Neural cell (in vitro differentiated cells): ENCODE measurements at regions not wholly inside any gene's neighbourhood (a gene's known extent, or its start where the extent isn't known, plus 50 kb on each side); places are given as distances from the start of the nearest gene placed in this dataset.

Source experiments
- H2AFZ ChIP-seq: fragments of 200-600, 300-800 bp; sonication (generic), shearing (Covaris generic); 2 replicates; pipeline ENCODE4 v1.6.0; 2014; ENCODE audit warnings: low read depth, mild to moderate bottlenecking, antibody characterized with exemption, low read length, moderate library complexity
- H3F3A ChIP-seq: fragments of 200-600 bp; shearing (Covaris generic); 2 replicates; pipeline ENCODE4 v1.6.1; 2016; ENCODE audit warnings: mild to moderate bottlenecking, moderate library complexity, mixed read lengths, antibody characterized with exemption, low read length; ENCODE audit not compliant: insufficient read depth, poor library complexity, severe bottlenecking
- H3K27ac ChIP-seq: fragments of 200-600, 300-800 bp; sonication (generic), shearing (Covaris generic); 2 replicates; pipeline ENCODE4 v1.5.1; 2014; ENCODE audit warnings: mild to moderate bottlenecking, low read length, moderate library complexity
- H3K27me3 ChIP-seq: fragments of 300-800, 200-600 bp; sonication (generic), shearing (Covaris generic); 2 replicates; pipeline ENCODE4 v1.6.0; 2014; ENCODE audit warnings: mild to moderate bottlenecking, low read depth, low read length, moderate library complexity; ENCODE audit not compliant: insufficient read depth
- H3K36me3 ChIP-seq: fragments of 300-800, 200-600 bp; sonication (generic), shearing (Covaris generic); 2 replicates; pipeline ENCODE4 v1.5.1; 2014; ENCODE audit warnings: mild to moderate bottlenecking, antibody characterized with exemption, low read length, moderate library complexity; ENCODE audit not compliant: insufficient read depth
- H3K4me2 ChIP-seq: fragments of 300-800, 200-600 bp; sonication (generic), shearing (Covaris generic); 2 replicates; pipeline ENCODE4 v1.6.0; 2014; ENCODE audit warnings: mild to moderate bottlenecking, low read length
- H3K4me3 ChIP-seq: fragments of 300-800, 200-600 bp; sonication (generic), shearing (Covaris generic); 2 replicates; pipeline ENCODE4 v1.5.1; 2014; ENCODE audit warnings: mild to moderate bottlenecking, low read length, moderate library complexity
- H3K79me2 ChIP-seq: fragments of 200-600 bp; shearing (Covaris generic); replicated peaks from 2 replicates; pipeline ENCODE4 v1.6.0; 2014; ENCODE audit warnings: mild to moderate bottlenecking, low read length, moderate library complexity; ENCODE audit not compliant: insufficient read depth
- H3K9ac ChIP-seq: fragments of 300-800, 200-600 bp; sonication (generic), shearing (Covaris generic); 2 replicates; pipeline ENCODE4 v1.6.1; 2016; ENCODE audit warnings: mild to moderate bottlenecking, low read length, mixed read lengths
- H3K9me2 ChIP-seq: fragments of 200-600 bp; shearing (Covaris generic); 2 replicates; pipeline ENCODE4 v1.6.1; 2016; ENCODE audit warnings: mild to moderate bottlenecking, low read length, mixed read lengths; ENCODE audit not compliant: insufficient read depth
- H3K9me3 ChIP-seq: fragments of 200-600, 300-800 bp; sonication (generic), shearing (Covaris generic); 2 replicates; pipeline ENCODE4 v1.6.1; 2016; ENCODE audit warnings: mild to moderate bottlenecking, mixed run types, low read length, moderate library complexity, mixed read lengths
- H4K20me1 ChIP-seq: fragments of 200-600 bp; shearing (Covaris generic); 2 replicates; pipeline ENCODE4 v1.6.1; 2016; ENCODE audit warnings: mild to moderate bottlenecking, mixed run types; ENCODE audit not compliant: insufficient read depth
- EP300 ChIP-seq: fragments of 450-650 bp; conservative IDR thresholded peaks from 2 replicates; pipeline ENCODE4 v1.6.1; 2014; ENCODE audit warnings: antibody characterized with exemption, mild to moderate bottlenecking, moderate library complexity; ENCODE audit not compliant: poor library complexity, severe bottlenecking
- EZH2 ChIP-seq: fragments of 200-600, 300-800 bp; shearing (Covaris generic), sonication (generic); IDR thresholded peaks from 2 replicates; pipeline ENCODE4 v1.6.1; 2014; ENCODE audit warnings: antibody characterized with exemption, low read length, borderline replicate concordance, mild to moderate bottlenecking; ENCODE audit not compliant: insufficient read depth, poor library complexity, severe bottlenecking
- MXI1 ChIP-seq: fragments of 450-650 bp; conservative IDR thresholded peaks from 2 replicates; pipeline ENCODE4 v1.6.1; 2014; ENCODE audit warnings: antibody characterized with exemption, mild to moderate bottlenecking; ENCODE audit not compliant: poor library complexity, severe bottlenecking
- POLR2AphosphoS5 ChIP-seq: IDR thresholded peaks from 2 replicates; pipeline ENCODE4 v1.6.1; 2012
- RAD21 ChIP-seq: fragments of 450-650 bp; conservative IDR thresholded peaks from 2 replicates; pipeline ENCODE4 v1.6.1; 2014; ENCODE audit warnings: antibody characterized with exemption, mild to moderate bottlenecking, moderate library complexity
- SMC3 ChIP-seq: fragments of 450-650 bp; conservative IDR thresholded peaks from 2 replicates; pipeline ENCODE4 v1.6.1; 2014; ENCODE audit warnings: antibody characterized with exemption, mild to moderate bottlenecking, moderate library complexity; ENCODE audit not compliant: poor library complexity
- TAF1 ChIP-seq: IDR thresholded peaks from 2 replicates; pipeline ENCODE4 v1.6.1; 2012; ENCODE audit warnings: low read depth
- TF ChIP-seq, protein P1 (sequence below): fragments of 450-650 bp; IDR thresholded peaks from 2 replicates; pipeline ENCODE4 v1.5.1; 2014; ENCODE audit warnings: antibody characterized with exemption, mild to moderate bottlenecking, moderate library complexity; ENCODE audit not compliant: poor library complexity, severe bottlenecking
- TF ChIP-seq, protein P2 (sequence below): IDR thresholded peaks from 2 replicates; pipeline ENCODE4 v1.6.1; 2012; ENCODE audit warnings: borderline replicate concordance

DNA sequence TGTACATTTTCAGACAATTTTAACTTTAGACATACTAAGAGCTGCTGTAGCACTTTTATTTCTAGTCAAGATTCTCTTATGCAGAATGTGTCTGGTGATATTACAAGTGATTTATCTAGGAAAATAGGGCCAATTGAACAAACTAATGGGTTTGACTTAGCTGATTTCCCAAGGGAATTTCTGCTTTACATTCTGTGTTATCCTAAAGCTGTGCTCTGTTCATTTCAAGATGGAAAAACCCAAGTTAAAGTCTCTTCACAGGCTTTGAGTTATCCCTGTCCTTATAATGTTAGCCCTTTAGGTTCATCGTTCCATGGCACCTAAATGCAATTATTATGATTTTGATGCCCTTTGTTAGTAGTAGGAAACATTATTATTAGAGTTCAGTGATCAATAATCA, 704.9 kb upstream of the CDH18 start:
- Histone ChIP-seq H3K27ac (no peak overlapping the region), H3K27me3 (no peaks in the 10 kb centered on the region), H3K9ac (no peak overlapping the region), H3F3A (no peaks in the 10 kb centered on the region), H3K36me3 (no peaks in the 10 kb centered on the region), H4K20me1 (no peaks in the 10 kb centered on the region), H3K4me2 (no peak overlapping the region), H2AFZ (no peak overlapping the region), H3K9me2 (no peaks in the 10 kb centered on the region), H3K9me3 (no peaks in the 10 kb centered on the region), H3K4me3 (no peak overlapping the region), H3K79me2 (no peaks in the 10 kb centered on the region)
- no peak for TF ChIP-seq RAD21
- no peak for TF ChIP-seq SMC3
- TF ChIP-seq TAF1, result no peak

- TF ChIP-seq TAF1 (no peak), POLR2AphosphoS5 (no peak), SMC3 (no peak), MXI1 (no peak), EZH2 (no peak), EP300 (no peak), RAD21 (no peak)
- TF ChIP-seq, protein P1, sequence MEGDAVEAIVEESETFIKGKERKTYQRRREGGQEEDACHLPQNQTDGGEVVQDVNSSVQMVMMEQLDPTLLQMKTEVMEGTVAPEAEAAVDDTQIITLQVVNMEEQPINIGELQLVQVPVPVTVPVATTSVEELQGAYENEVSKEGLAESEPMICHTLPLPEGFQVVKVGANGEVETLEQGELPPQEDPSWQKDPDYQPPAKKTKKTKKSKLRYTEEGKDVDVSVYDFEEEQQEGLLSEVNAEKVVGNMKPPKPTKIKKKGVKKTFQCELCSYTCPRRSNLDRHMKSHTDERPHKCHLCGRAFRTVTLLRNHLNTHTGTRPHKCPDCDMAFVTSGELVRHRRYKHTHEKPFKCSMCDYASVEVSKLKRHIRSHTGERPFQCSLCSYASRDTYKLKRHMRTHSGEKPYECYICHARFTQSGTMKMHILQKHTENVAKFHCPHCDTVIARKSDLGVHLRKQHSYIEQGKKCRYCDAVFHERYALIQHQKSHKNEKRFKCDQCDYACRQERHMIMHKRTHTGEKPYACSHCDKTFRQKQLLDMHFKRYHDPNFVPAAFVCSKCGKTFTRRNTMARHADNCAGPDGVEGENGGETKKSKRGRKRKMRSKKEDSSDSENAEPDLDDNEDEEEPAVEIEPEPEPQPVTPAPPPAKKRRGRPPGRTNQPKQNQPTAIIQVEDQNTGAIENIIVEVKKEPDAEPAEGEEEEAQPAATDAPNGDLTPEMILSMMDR, result no peak
- TF ChIP-seq, protein P2, sequence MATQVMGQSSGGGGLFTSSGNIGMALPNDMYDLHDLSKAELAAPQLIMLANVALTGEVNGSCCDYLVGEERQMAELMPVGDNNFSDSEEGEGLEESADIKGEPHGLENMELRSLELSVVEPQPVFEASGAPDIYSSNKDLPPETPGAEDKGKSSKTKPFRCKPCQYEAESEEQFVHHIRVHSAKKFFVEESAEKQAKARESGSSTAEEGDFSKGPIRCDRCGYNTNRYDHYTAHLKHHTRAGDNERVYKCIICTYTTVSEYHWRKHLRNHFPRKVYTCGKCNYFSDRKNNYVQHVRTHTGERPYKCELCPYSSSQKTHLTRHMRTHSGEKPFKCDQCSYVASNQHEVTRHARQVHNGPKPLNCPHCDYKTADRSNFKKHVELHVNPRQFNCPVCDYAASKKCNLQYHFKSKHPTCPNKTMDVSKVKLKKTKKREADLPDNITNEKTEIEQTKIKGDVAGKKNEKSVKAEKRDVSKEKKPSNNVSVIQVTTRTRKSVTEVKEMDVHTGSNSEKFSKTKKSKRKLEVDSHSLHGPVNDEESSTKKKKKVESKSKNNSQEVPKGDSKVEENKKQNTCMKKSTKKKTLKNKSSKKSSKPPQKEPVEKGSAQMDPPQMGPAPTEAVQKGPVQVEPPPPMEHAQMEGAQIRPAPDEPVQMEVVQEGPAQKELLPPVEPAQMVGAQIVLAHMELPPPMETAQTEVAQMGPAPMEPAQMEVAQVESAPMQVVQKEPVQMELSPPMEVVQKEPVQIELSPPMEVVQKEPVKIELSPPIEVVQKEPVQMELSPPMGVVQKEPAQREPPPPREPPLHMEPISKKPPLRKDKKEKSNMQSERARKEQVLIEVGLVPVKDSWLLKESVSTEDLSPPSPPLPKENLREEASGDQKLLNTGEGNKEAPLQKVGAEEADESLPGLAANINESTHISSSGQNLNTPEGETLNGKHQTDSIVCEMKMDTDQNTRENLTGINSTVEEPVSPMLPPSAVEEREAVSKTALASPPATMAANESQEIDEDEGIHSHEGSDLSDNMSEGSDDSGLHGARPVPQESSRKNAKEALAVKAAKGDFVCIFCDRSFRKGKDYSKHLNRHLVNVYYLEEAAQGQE, result no peak
- no peaks in the 10 kb centered on the region for H3K36me3 ChIP-seq
- H3K9me3 ChIP-seq, result no peaks in the 10 kb centered on the region
- H3K27ac ChIP-seq, result no peak overlapping the region
- H3K9me2 ChIP-seq, result no peaks in the 10 kb centered on the region
- H3K79me2 ChIP-seq, result no peaks in the 10 kb centered on the region
- no peak overlapping the region for H3K4me2 ChIP-seq
- no peak overlapping the region for H2AFZ ChIP-seq
- H3K4me3 ChIP-seq, result no peak overlapping the region
- no peaks in the 10 kb centered on the region for H4K20me1 ChIP-seq
- no peaks in the 10 kb centered on the region for H3K27me3 ChIP-seq
- H3K9ac ChIP-seq, result no peak overlapping the region
- H3F3A ChIP-seq, result no peaks in the 10 kb centered on the region
Observed at GRCh38 chr5:20683241-20683940, 695.4 kb upstream of the CDH18 start.
